HEK293 (cell line): ENCODE measurements at regions not wholly inside any gene's neighbourhood (a gene's known extent, or its start where the extent isn't known, plus 50 kb on each side); places are given as distances from the start of the nearest gene placed in this dataset.

Experiments used
- CTCF ChIP-seq: fragments of 450-650 bp; formaldehyde crosslinking; IDR thresholded peaks from 2 replicates; pipeline ENCODE4 v1.5.1; 2016; ENCODE audit warnings: missing biosample characterization, missing genetic modification characterization
- ZNF175 ChIP-seq: fragments of 450-650 bp; formaldehyde crosslinking; IDR thresholded peaks from 2 replicates; pipeline ENCODE4 v1.5.1; 2016; ENCODE audit warnings: missing biosample characterization, missing genetic modification characterization
- ZNF23 ChIP-seq: fragments of 450-650 bp; formaldehyde crosslinking; IDR thresholded peaks from 2 replicates; pipeline ENCODE4 v1.5.1; 2016; ENCODE audit warnings: missing biosample characterization, missing genetic modification characterization, borderline replicate concordance
- ZNF350 ChIP-seq: fragments of 450-650 bp; formaldehyde crosslinking; IDR thresholded peaks from 2 replicates; pipeline ENCODE4 v1.5.0; 2017; ENCODE audit warnings: missing biosample characterization, mild to moderate bottlenecking, missing genetic modification characterization
- TF ChIP-seq, protein P1 (sequence below): fragments of 450-650 bp; formaldehyde crosslinking; IDR thresholded peaks from 2 replicates; pipeline ENCODE4 v1.5.1; 2016; ENCODE audit warnings: missing biosample characterization, missing genetic modification characterization, low read depth

DNA sequence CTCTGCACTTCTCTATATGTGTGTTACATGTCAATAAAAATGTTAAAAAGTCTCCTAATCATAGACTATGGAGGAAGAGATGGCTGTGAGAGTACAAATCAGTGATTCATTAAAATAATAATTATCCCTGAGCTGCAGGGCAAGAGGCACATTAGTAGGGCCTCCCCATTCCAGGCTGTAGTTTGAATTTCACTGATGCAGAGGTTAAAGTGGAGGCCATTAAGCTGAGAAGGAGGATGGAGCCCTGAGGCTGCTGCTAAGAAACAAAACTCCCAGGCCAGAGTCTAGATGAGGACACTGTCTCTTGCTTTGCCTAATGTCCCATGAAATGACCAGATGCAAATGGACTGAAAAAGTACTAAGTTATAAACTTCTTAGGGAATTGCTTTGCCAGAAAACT is 89.1 kb upstream of the WDR26 start:
- TF ChIP-seq ZNF175 (tag by site-specific recombination), result no peak
- TF ChIP-seq ZNF23 (tag by site-specific recombination), result no peak
- no peak for TF ChIP-seq CTCF
- TF ChIP-seq ZNF350 (tag by site-specific recombination), result no peak
- TF ChIP-seq, protein P1, sequence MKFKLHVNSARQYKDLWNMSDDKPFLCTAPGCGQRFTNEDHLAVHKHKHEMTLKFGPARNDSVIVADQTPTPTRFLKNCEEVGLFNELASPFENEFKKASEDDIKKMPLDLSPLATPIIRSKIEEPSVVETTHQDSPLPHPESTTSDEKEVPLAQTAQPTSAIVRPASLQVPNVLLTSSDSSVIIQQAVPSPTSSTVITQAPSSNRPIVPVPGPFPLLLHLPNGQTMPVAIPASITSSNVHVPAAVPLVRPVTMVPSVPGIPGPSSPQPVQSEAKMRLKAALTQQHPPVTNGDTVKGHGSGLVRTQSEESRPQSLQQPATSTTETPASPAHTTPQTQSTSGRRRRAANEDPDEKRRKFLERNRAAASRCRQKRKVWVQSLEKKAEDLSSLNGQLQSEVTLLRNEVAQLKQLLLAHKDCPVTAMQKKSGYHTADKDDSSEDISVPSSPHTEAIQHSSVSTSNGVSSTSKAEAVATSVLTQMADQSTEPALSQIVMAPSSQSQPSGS, result no peak
